WTC11 (cell line): ENCODE measurements at regions not wholly inside any gene's neighbourhood (a gene's known extent, or its start where the extent isn't known, plus 50 kb on each side); places are given as distances from the start of the nearest gene placed in this dataset.

Experiments used
- CREM ChIP-seq: sonication (generic); formaldehyde crosslinking; IDR thresholded peaks from 2 replicates; pipeline ENCODE4 v1.8.1; 2022; ENCODE audit warnings: mild to moderate bottlenecking, missing genetic modification reagents, moderate library complexity
- ETV6 ChIP-seq: sonication (generic); formaldehyde crosslinking; IDR thresholded peaks from 2 replicates; pipeline ENCODE4 v1.8.1; 2022; ENCODE audit warnings: mild to moderate bottlenecking, missing genetic modification reagents
- IRF2 ChIP-seq: sonication (generic); formaldehyde crosslinking; IDR thresholded peaks from 2 replicates; pipeline ENCODE4 v1.8.0; 2022; ENCODE audit warnings: low read depth, missing genetic modification reagents, borderline replicate concordance
- SP1 ChIP-seq: sonication (generic); formaldehyde crosslinking; conservative IDR thresholded peaks from 2 replicates; pipeline ENCODE4 v1.8.1; 2022; ENCODE audit warnings: missing genetic modification reagents
- ZNF121 ChIP-seq: sonication (generic); formaldehyde crosslinking; IDR thresholded peaks from 2 replicates; pipeline ENCODE4 v1.8.0; 2023; ENCODE audit warnings: missing genetic modification reagents
- TF ChIP-seq, protein P1 (sequence below): fragments of 200-600 bp; IDR thresholded peaks from 2 replicates; pipeline ENCODE4 v1.8.0; 2022; ENCODE audit warnings: antibody characterized with exemption
- TF ChIP-seq, protein P2 (sequence below): sonication (generic); formaldehyde crosslinking; IDR thresholded peaks from 2 replicates; pipeline ENCODE4 v1.8.1; 2022; ENCODE audit warnings: missing genetic modification reagents, borderline replicate concordance
- TF ChIP-seq, protein P3 (sequence below): sonication (generic); formaldehyde crosslinking; IDR thresholded peaks from 2 replicates; pipeline ENCODE4 v1.8.1; 2023; ENCODE audit warnings: mild to moderate bottlenecking, missing genetic modification reagents, moderate library complexity
- TF ChIP-seq, protein P4 (sequence below): sonication (generic); formaldehyde crosslinking; IDR thresholded peaks from 2 replicates; pipeline ENCODE4 v1.8.0; 2022; ENCODE audit warnings: mild to moderate bottlenecking, missing genetic modification reagents
- TF ChIP-seq, protein P5 (sequence below): fragments of 250-450 bp; sonication (Bioruptor Pico); IDR thresholded peaks from 2 replicates; pipeline ENCODE4 v1.8.0; 2021; ENCODE audit warnings: mild to moderate bottlenecking
- TF ChIP-seq, protein P6 (sequence below): fragments of 250-450 bp; sonication (Bioruptor Pico); IDR thresholded peaks from 2 replicates; pipeline ENCODE4 v1.9.0; 2021; ENCODE audit warnings: moderate library complexity, mild to moderate bottlenecking, inconsistent platforms, borderline replicate concordance
- TF ChIP-seq, protein P7 (sequence below): sonication (generic); formaldehyde crosslinking; IDR thresholded peaks from 2 replicates; pipeline ENCODE4 v1.8.1; 2023; ENCODE audit warnings: mild to moderate bottlenecking, missing genetic modification reagents, borderline replicate concordance
- TF ChIP-seq, protein P8 (sequence below): sonication (generic); formaldehyde crosslinking; IDR thresholded peaks from 2 replicates; pipeline ENCODE4 v1.8.0; 2022; ENCODE audit warnings: mild to moderate bottlenecking, missing genetic modification reagents
- TF ChIP-seq, protein P9 (sequence below): sonication (generic); formaldehyde crosslinking; IDR thresholded peaks from 2 replicates; pipeline ENCODE4 v1.8.1; 2022; ENCODE audit warnings: low read depth, mild to moderate bottlenecking, moderate library complexity, missing genetic modification reagents, borderline replicate concordance

DNA sequence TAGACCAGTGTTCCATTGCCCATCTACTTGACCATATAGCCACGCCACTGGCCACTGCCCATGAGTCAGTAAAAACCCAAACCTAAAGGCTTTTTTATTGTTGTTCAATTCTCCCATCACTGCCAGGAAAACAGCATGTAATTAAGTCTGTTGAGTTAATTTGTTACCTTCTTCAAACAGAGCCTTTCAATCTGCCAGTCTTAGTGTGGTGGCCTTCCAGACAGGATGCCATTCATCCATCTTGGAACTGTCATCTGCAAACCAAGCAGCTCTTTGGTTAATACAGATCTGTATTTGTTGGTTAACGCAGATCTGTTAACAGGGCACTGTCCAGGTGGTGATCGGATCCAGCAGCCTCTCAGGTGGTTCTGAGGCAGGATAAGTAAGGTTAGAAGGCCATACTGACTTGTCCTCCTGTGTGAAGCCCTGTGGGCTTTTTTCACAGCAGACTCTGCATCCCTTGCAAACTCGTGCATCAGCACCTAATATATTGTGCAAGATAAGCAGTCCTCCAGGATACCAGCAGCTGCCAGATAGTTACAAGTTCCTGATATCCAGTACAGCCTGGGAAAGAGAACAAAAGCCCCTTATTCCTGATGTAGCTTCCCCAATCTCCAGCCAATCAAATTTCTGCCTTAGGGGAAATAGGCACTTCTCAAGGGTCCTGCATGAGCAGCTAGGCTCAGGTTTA is 59.1 kb upstream of the DHRS4 start:
- TF ChIP-seq, protein P1, sequence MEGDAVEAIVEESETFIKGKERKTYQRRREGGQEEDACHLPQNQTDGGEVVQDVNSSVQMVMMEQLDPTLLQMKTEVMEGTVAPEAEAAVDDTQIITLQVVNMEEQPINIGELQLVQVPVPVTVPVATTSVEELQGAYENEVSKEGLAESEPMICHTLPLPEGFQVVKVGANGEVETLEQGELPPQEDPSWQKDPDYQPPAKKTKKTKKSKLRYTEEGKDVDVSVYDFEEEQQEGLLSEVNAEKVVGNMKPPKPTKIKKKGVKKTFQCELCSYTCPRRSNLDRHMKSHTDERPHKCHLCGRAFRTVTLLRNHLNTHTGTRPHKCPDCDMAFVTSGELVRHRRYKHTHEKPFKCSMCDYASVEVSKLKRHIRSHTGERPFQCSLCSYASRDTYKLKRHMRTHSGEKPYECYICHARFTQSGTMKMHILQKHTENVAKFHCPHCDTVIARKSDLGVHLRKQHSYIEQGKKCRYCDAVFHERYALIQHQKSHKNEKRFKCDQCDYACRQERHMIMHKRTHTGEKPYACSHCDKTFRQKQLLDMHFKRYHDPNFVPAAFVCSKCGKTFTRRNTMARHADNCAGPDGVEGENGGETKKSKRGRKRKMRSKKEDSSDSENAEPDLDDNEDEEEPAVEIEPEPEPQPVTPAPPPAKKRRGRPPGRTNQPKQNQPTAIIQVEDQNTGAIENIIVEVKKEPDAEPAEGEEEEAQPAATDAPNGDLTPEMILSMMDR = no peak
- TF ChIP-seq, protein P2, sequence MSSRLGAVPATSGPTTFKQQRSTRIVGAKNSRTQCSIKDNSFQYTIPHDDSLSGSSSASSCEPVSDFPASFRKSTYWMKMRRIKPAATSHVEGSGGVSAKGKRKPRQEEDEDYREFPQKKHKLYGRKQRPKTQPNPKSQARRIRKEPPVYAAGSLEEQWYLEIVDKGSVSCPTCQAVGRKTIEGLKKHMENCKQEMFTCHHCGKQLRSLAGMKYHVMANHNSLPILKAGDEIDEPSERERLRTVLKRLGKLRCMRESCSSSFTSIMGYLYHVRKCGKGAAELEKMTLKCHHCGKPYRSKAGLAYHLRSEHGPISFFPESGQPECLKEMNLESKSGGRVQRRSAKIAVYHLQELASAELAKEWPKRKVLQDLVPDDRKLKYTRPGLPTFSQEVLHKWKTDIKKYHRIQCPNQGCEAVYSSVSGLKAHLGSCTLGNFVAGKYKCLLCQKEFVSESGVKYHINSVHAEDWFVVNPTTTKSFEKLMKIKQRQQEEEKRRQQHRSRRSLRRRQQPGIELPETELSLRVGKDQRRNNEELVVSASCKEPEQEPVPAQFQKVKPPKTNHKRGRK (CRISPR knock-in tag) = no peak
- TF ChIP-seq SP1 (CRISPR knock-in tag) (no peak), IRF2 (CRISPR knock-in tag) (no peak), ZNF121 (no peak), ETV6 (CRISPR knock-in tag) (no peak), CREM (CRISPR knock-in tag) (no peak)
- TF ChIP-seq, protein P3, sequence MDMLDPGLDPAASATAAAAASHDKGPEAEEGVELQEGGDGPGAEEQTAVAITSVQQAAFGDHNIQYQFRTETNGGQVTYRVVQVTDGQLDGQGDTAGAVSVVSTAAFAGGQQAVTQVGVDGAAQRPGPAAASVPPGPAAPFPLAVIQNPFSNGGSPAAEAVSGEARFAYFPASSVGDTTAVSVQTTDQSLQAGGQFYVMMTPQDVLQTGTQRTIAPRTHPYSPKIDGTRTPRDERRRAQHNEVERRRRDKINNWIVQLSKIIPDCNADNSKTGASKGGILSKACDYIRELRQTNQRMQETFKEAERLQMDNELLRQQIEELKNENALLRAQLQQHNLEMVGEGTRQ (CRISPR knock-in tag) = no peak
- TF ChIP-seq, protein P4, sequence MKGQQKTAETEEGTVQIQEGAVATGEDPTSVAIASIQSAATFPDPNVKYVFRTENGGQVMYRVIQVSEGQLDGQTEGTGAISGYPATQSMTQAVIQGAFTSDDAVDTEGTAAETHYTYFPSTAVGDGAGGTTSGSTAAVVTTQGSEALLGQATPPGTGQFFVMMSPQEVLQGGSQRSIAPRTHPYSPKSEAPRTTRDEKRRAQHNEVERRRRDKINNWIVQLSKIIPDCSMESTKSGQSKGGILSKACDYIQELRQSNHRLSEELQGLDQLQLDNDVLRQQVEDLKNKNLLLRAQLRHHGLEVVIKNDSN (CRISPR knock-in tag) = no peak
- TF ChIP-seq, protein P5, sequence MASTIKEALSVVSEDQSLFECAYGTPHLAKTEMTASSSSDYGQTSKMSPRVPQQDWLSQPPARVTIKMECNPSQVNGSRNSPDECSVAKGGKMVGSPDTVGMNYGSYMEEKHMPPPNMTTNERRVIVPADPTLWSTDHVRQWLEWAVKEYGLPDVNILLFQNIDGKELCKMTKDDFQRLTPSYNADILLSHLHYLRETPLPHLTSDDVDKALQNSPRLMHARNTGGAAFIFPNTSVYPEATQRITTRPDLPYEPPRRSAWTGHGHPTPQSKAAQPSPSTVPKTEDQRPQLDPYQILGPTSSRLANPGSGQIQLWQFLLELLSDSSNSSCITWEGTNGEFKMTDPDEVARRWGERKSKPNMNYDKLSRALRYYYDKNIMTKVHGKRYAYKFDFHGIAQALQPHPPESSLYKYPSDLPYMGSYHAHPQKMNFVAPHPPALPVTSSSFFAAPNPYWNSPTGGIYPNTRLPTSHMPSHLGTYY (CRISPR knock-in tag) = no peak
- TF ChIP-seq, protein P6, sequence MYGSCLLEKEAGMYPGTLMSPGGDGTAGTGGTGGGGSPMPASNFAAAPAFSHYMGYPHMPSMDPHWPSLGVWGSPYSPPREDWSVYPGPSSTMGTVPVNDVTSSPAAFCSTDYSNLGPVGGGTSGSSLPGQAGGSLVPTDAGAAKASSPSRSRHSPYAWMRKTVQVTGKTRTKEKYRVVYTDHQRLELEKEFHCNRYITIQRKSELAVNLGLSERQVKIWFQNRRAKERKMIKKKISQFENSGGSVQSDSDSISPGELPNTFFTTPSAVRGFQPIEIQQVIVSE = no peak
- TF ChIP-seq, protein P7, sequence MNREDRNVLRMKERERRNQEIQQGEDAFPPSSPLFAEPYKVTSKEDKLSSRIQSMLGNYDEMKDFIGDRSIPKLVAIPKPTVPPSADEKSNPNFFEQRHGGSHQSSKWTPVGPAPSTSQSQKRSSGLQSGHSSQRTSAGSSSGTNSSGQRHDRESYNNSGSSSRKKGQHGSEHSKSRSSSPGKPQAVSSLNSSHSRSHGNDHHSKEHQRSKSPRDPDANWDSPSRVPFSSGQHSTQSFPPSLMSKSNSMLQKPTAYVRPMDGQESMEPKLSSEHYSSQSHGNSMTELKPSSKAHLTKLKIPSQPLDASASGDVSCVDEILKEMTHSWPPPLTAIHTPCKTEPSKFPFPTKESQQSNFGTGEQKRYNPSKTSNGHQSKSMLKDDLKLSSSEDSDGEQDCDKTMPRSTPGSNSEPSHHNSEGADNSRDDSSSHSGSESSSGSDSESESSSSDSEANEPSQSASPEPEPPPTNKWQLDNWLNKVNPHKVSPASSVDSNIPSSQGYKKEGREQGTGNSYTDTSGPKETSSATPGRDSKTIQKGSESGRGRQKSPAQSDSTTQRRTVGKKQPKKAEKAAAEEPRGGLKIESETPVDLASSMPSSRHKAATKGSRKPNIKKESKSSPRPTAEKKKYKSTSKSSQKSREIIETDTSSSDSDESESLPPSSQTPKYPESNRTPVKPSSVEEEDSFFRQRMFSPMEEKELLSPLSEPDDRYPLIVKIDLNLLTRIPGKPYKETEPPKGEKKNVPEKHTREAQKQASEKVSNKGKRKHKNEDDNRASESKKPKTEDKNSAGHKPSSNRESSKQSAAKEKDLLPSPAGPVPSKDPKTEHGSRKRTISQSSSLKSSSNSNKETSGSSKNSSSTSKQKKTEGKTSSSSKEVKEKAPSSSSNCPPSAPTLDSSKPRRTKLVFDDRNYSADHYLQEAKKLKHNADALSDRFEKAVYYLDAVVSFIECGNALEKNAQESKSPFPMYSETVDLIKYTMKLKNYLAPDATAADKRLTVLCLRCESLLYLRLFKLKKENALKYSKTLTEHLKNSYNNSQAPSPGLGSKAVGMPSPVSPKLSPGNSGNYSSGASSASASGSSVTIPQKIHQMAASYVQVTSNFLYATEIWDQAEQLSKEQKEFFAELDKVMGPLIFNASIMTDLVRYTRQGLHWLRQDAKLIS (CRISPR knock-in tag) = no peak
- TF ChIP-seq, protein P8, sequence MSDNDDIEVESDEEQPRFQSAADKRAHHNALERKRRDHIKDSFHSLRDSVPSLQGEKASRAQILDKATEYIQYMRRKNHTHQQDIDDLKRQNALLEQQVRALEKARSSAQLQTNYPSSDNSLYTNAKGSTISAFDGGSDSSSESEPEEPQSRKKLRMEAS = no peak
- TF ChIP-seq, protein P9, sequence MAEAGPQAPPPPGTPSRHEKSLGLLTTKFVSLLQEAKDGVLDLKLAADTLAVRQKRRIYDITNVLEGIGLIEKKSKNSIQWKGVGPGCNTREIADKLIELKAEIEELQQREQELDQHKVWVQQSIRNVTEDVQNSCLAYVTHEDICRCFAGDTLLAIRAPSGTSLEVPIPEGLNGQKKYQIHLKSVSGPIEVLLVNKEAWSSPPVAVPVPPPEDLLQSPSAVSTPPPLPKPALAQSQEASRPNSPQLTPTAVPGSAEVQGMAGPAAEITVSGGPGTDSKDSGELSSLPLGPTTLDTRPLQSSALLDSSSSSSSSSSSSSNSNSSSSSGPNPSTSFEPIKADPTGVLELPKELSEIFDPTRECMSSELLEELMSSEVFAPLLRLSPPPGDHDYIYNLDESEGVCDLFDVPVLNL = no peak
